ENCODE measurements at regions not wholly inside any gene's neighbourhood (a gene's known extent, or its start where the extent isn't known, plus 50 kb on each side); places are given as distances from the start of the nearest gene placed in this dataset.

DNA sequence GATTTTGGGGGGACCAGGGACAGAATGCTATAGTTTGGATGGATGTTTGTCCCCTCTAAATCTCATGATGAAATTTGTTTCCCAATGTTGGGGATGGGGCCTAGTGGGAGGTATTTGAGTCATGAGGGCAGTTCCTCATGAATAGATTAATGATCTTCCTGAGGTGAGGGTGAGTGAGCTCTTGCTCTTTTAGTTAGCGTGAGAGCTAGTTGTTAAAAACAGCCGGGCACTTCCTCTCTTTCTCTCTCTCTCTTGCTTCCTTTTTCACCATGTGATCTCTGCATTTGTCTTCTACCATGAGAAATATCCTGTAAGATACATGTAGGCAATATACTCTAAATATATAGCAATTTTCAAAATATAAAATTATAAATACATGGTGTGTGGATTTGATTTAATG, 290.8 kb upstream of the PCDH9 start:
- TF ChIP-seq, protein P1, sequence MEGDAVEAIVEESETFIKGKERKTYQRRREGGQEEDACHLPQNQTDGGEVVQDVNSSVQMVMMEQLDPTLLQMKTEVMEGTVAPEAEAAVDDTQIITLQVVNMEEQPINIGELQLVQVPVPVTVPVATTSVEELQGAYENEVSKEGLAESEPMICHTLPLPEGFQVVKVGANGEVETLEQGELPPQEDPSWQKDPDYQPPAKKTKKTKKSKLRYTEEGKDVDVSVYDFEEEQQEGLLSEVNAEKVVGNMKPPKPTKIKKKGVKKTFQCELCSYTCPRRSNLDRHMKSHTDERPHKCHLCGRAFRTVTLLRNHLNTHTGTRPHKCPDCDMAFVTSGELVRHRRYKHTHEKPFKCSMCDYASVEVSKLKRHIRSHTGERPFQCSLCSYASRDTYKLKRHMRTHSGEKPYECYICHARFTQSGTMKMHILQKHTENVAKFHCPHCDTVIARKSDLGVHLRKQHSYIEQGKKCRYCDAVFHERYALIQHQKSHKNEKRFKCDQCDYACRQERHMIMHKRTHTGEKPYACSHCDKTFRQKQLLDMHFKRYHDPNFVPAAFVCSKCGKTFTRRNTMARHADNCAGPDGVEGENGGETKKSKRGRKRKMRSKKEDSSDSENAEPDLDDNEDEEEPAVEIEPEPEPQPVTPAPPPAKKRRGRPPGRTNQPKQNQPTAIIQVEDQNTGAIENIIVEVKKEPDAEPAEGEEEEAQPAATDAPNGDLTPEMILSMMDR (IDR thresholded peaks at IDR 0.05): no peak
- TF ChIP-seq POLR2A (IDR thresholded peaks at IDR 0.05): no peak
- TF ChIP-seq POLR2AphosphoS5 (IDR thresholded peaks at IDR 0.05): no peak
